GM12865 (cell line): ENCODE measurements at regions not wholly inside any gene's neighbourhood (a gene's known extent, or its start where the extent isn't known, plus 50 kb on each side); places are given as distances from the start of the nearest gene placed in this dataset.

Experiments used
- DNase-seq: peaks from one replicate; pipeline ENCODE4 v3.0.0; 2010; ENCODE audit warnings: low read depth
- H3K4me3 ChIP-seq: 2 replicates; pipeline ENCODE4 v1.5.1; 2011; ENCODE audit warnings: mild to moderate bottlenecking, low read depth, low read length, control low read depth
- TF ChIP-seq, protein P1 (sequence below): IDR thresholded peaks from 2 replicates; pipeline ENCODE4 v1.5.1; 2011; ENCODE audit warnings: low read length, control low read depth, low read depth, inconsistent platforms; ENCODE audit not compliant: insufficient read depth; ENCODE audit errors: missing control alignments

DNA sequence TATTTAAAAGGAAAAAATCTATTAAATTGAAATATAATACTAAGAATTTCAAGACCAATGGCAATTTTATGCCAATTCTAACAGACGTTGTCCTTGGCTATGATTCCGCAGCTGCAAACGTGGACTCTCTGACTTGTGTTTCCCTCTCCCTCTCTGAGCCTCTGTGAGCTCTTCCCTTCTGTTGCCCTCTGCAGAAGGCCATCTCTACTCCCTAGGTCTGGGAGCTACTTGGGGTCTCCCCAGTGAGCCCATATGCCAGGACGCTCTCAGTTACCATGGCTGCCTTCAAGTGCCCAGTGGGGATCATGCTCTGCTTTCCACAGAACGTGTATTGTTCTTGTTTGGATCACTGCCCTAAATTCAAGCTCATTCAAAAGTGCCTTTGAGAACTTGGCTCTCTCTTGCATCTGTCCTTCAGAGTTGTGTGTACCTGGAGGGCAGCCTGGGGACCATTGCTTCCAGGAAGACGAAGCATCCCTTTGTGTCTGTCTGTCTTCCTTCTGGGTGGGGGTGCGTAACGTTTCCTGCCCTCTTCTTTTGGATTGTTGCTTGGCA, 97.5 kb upstream of the TSPAN2 start:
- TF ChIP-seq, protein P1, sequence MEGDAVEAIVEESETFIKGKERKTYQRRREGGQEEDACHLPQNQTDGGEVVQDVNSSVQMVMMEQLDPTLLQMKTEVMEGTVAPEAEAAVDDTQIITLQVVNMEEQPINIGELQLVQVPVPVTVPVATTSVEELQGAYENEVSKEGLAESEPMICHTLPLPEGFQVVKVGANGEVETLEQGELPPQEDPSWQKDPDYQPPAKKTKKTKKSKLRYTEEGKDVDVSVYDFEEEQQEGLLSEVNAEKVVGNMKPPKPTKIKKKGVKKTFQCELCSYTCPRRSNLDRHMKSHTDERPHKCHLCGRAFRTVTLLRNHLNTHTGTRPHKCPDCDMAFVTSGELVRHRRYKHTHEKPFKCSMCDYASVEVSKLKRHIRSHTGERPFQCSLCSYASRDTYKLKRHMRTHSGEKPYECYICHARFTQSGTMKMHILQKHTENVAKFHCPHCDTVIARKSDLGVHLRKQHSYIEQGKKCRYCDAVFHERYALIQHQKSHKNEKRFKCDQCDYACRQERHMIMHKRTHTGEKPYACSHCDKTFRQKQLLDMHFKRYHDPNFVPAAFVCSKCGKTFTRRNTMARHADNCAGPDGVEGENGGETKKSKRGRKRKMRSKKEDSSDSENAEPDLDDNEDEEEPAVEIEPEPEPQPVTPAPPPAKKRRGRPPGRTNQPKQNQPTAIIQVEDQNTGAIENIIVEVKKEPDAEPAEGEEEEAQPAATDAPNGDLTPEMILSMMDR: no peak
- no peak overlapping the region for H3K4me3 ChIP-seq
- no peak for DNase-seq

DNA sequence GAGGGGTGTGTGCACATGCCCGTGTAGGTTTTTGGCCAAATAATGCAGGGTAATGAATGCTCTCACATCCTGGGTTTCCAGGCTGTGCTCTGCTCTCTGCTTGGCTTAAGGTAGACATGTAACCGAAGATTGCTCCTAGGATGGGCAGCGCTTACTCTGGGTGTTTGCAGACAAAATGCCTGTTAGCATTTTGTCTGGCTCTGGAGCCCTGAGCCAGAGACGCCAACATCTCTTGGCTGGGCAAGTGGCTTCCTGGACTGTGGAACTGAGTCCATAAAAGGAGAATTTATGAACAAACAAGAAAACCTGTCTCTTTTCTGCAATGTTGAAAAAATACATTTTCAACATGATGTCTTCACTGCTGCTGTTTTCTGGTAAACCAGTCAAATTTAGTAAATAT, 96.0 kb upstream of the TSPAN2 start:
- TF ChIP-seq, protein P1: no peak
- no peak overlapping the region for H3K4me3 ChIP-seq
- DNase-seq: no peak

DNA sequence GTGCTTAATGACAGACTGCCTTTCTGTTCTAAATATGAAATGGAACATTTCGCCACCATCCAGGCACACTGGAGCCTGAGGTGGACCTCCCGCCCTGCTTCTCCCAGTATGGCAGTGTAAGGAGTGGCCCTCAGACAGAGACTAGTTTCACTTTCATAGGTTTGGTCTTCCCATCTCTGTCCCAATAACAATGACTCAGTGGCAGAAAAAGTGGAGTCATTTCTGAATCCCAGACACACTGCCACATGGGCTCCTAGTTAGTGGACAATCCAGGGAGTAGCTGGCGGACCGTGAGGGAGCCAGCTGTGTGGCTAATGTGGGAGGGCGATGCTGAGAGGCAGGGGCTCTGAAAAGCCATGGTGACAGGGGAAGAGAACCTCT, 95.6 kb upstream of the TSPAN2 start:
- H3K4me3 ChIP-seq: no peak overlapping the region
- TF ChIP-seq, protein P1: no peak
- DNase-seq: no peak

DNA sequence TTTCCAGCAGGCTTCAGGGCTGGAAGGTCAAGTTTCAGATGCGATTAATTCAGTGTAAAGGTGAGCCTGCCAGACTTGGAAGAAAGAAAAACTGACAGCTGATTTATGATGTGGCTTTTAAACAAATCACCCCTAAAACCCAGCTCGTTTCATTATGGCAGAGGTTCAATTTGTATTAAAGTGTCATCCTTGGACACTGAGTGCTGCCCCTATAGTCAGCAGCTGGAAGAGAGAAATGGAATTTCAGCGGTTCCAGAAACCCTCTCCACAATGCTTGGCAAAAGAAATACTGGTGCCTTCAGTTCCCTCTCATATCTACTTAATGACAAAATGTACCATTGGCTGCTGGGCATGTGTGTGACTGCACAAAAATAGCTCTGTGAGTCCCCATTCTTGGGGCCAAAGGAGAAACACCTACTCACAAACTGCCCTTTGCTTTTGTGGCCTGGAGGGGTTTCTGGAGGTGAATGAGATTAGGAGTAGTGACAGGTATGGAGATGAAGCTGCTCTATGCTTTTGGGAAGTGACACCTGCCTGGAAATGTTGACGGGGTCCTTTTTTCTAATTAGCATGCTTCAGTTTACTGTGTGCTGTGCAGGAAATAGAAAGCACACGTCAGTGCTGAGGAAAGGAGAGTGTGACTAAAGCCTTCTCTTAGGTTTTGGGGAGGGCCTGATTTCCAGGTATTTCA, 95.1 kb upstream of the TSPAN2 start:
- TF ChIP-seq, protein P1: no peak
- DNase-seq: no peak
- no peak overlapping the region for H3K4me3 ChIP-seq

DNA sequence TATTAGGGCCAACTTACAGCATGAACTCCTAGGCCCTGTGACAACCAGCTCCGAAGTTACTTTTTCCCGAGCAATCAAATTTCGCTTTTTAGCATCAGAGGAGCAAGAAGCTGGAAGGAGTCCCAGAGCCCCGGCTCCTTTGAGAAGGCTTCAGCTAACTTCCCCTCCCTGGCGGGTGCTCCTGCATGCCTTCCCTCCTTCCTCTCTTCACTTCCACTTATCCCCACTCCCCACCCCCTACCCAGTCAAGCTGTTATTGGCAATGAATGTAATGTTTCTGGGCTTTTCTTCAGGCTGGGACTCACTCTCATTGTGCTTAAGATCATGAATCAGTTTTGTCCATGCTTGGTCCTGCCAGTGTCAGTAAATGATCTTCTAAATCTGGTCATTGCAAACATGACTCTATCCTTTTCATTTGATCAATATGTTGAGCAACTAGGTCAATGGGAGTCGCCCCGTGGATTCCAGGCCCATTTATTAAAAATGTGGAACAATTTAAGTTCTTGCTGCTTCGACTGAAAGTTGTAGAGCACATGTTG, 94.5 kb upstream of the TSPAN2 start:
- TF ChIP-seq, protein P1: no peak
- no peak overlapping the region for H3K4me3 ChIP-seq
- DNase-seq: no peak

DNA sequence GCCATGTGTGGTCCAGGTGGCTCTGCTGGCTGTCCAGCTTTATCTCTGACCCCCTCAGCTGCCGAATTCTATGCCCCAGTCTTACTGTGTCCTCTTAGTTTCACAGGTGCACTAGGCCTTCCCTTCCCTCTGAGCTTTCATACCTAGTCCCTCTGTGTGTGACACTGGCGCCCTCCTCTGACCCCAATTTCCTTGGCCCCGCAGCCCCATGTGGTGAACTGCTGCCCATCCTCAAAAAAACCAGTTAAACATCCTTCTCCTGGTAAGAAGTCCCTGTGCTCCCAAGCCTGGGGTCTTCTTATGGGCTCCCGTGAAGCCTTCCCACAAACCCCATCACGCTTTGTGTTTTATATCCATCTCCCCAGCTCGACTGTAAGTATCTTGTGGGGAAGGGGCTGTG, 93.9 kb upstream of the TSPAN2 start:
- no peak overlapping the region for H3K4me3 ChIP-seq
- TF ChIP-seq, protein P1: no peak
- no peak for DNase-seq
